HepG2 (cell line): ENCODE measurements at regions not wholly inside any gene's neighbourhood (a gene's known extent, or its start where the extent isn't known, plus 50 kb on each side); places are given as distances from the start of the nearest gene placed in this dataset.

Source experiments
- ATAC-seq: fragments of 200-7000 bp; cut with Tn5 transposase; 3 replicates; pipeline ENCODE4 v1.9.1; 2020; ENCODE audit warnings: mild to moderate bottlenecking, moderate library complexity
- BruUV-seq: library from RNA; stranded (reverse); fragments of 400-500 nt; replicated peaks from 2 replicates; lab custom pipeline; 2021; lab: Mats Ljungman, UMichigan
- CTCF ChIA-PET: fragments of 300-600 bp; formaldehyde crosslinking; extraction: SDS; loops from one replicate; lab custom pipeline; 2021; ENCODE audit warnings: low total read pairs, inconsistent platforms, low intra/inter-chr PET ratio; lab: Yijun Ruan, JAX
- POLR2A ChIA-PET: fragments of 350-600 bp; sonication (Branson Sonifier 250); formaldehyde crosslinking; loops from one replicate; lab custom pipeline; 2020; ENCODE audit warnings: antibody characterized with exemption, inconsistent platforms; lab: Yijun Ruan, JAX
- DNase-seq: peaks from one replicate; pipeline ENCODE4 v3.0.0-alpha.2; 2015; ENCODE audit warnings: low spot score
- FAIRE-seq: peaks from 3 replicates; lab custom pipeline; 2011; peaks lifted over from hg19 to GRCh38; lab: Jason Lieb, UNC
- H2AFZ ChIP-seq: one replicate; pipeline ENCODE4 v1.6.1; 2011; ENCODE audit warnings: low read length, inconsistent platforms
- H3K27ac ChIP-seq: fragments of 300-600 bp; 3 replicates; pipeline ENCODE4 v1.8.0; 2011; ENCODE audit warnings: mixed run types, mild to moderate bottlenecking, mixed read lengths, low read length, inconsistent platforms; ENCODE audit not compliant: insufficient read depth; ENCODE audit errors: extremely low read length
- H3K27me3 ChIP-seq, 2 experiments: fragments of 200-600 bp in 1 of 2; 2 replicates in 1 of 2; 3 replicates in 1 of 2; pipeline versions ENCODE4 v1.6.0 to v1.8.0; 2011; ENCODE audit warnings: low read length in 2 of 2, mild to moderate bottlenecking in 2 of 2, moderate library complexity in 2 of 2, inconsistent platforms in 1 of 2; ENCODE audit not compliant: insufficient read depth in 2 of 2, control insufficient read depth in 1 of 2
- H3K36me3 ChIP-seq, 2 experiments: fragments of 200-600 bp in 1 of 2; replicated peaks in 1 of 2; 2 replicates in 1 of 2; 3 replicates in 1 of 2; pipeline versions ENCODE4 v1.5.1 to v1.8.0; 2011; ENCODE audit warnings: low read length in 2 of 2, inconsistent platforms in 1 of 2; ENCODE audit not compliant: insufficient read depth in 2 of 2, control insufficient read depth in 1 of 2
- H3K4me1 ChIP-seq: 2 replicates; pipeline ENCODE4 v1.5.1; 2012; ENCODE audit warnings: low read length, inconsistent platforms; ENCODE audit not compliant: insufficient read depth
- H3K4me2 ChIP-seq: 2 replicates; pipeline ENCODE4 v1.6.0; 2011; ENCODE audit warnings: low read depth, low read length, inconsistent platforms
- H3K4me3 ChIP-seq, 3 experiments: fragments of 200-600 bp in 1 of 3; sonication (generic), shearing (Covaris generic) in 1 of 3; replicated peaks in 1 of 3; 2 replicates each; pipeline ENCODE4 v1.5.1; 2011 to 2016; ENCODE audit warnings: low read length in 3 of 3, inconsistent platforms in 2 of 3, low read depth in 2 of 3, mild to moderate bottlenecking in 2 of 3, control low read depth in 1 of 3, mixed read lengths in 1 of 3; ENCODE audit not compliant: insufficient read depth in 1 of 3
- H3K79me2 ChIP-seq: one replicate; pipeline ENCODE4 v1.6.1; 2011; ENCODE audit warnings: low read length, inconsistent platforms; ENCODE audit not compliant: insufficient read depth
- H3K9ac ChIP-seq: 2 replicates; pipeline ENCODE4 v1.6.0; 2011; ENCODE audit warnings: mild to moderate bottlenecking, low read depth, low read length, inconsistent platforms; ENCODE audit not compliant: insufficient read depth
- H3K9me3 ChIP-seq: 2 replicates; pipeline ENCODE4 v1.5.1; 2012; ENCODE audit warnings: mild to moderate bottlenecking, low read length
- H4K20me1 ChIP-seq: 2 replicates; pipeline ENCODE4 v1.6.0; 2011; ENCODE audit warnings: inconsistent platforms, mild to moderate bottlenecking, low read length, moderate library complexity; ENCODE audit not compliant: insufficient read depth
- BCLAF1 ChIP-seq: fragments of 450-650 bp; IDR thresholded peaks from 2 replicates; pipeline ENCODE4 v1.6.1; 2017; ENCODE audit warnings: mild to moderate bottlenecking
- DDIT3 ChIP-seq: sonication (generic); formaldehyde crosslinking; IDR thresholded peaks from 2 replicates; pipeline ENCODE4 v1.4.0; 2020; ENCODE audit warnings: mild to moderate bottlenecking, missing genetic modification reagents
- FOXA1 ChIP-seq, 2 experiments: fragments of 450-650 bp in 1 of 2; sonication (generic) in 1 of 2; formaldehyde crosslinking in 1 of 2; IDR thresholded peaks; 2 replicates each; pipeline versions ENCODE4 v1.4.0 to v1.6.1; 2016 to 2020; ENCODE audit warnings: missing genetic modification reagents in 1 of 2
- FOXJ3 ChIP-seq: sonication (generic); formaldehyde crosslinking; IDR thresholded peaks from 2 replicates; pipeline ENCODE4 v1.4.0; 2020; ENCODE audit warnings: missing genetic modification reagents, mild to moderate bottlenecking, borderline replicate concordance
- MAFK ChIP-seq, 2 experiments: IDR thresholded peaks in 1 of 2; conservative IDR thresholded peaks in 1 of 2; 2 replicates each; pipeline ENCODE4 v1.6.1; 2011; ENCODE audit warnings: improper control_type of control experiment in 2 of 2, low read length in 2 of 2
- NR1H2 ChIP-seq: sonication (generic); formaldehyde crosslinking; IDR thresholded peaks from 2 replicates; pipeline ENCODE4 v1.8.1; 2022; ENCODE audit warnings: low read depth, missing genetic modification reagents, borderline replicate concordance
- RARA ChIP-seq: IDR thresholded peaks from 2 replicates; pipeline ENCODE4 v1.6.1; 2016; ENCODE audit warnings: missing genetic modification reagents, missing compliant biosample characterization
- RFX1 ChIP-seq: fragments of 450-650 bp; IDR thresholded peaks from 2 replicates; pipeline ENCODE4 v1.6.1; 2017
- SIN3A ChIP-seq: IDR thresholded peaks from 2 replicates; pipeline ENCODE4 v1.6.1; 2011; ENCODE audit warnings: low read depth, mild to moderate bottlenecking, control low read depth, low read length, borderline replicate concordance
- SP2 ChIP-seq: sonication (generic); formaldehyde crosslinking; IDR thresholded peaks from 2 replicates; pipeline ENCODE4 v1.5.1; 2020; ENCODE audit warnings: mild to moderate bottlenecking, missing genetic modification reagents
- YEATS2 ChIP-seq: sonication (generic); formaldehyde crosslinking; IDR thresholded peaks from 2 replicates; pipeline ENCODE4 v1.4.0; 2020; ENCODE audit warnings: missing genetic modification reagents, borderline replicate concordance
- ZNF18 ChIP-seq: sonication (generic); formaldehyde crosslinking; IDR thresholded peaks from 2 replicates; pipeline ENCODE4 v1.8.0; 2022; ENCODE audit warnings: mild to moderate bottlenecking, missing genetic modification reagents; ENCODE audit not compliant: insufficient replicate concordance
- ZNF224 ChIP-seq: sonication (generic); formaldehyde crosslinking; IDR thresholded peaks from 2 replicates; pipeline ENCODE4 v1.5.0; 2020; ENCODE audit warnings: mild to moderate bottlenecking, missing genetic modification reagents
- ZNF644 ChIP-seq: IDR thresholded peaks from 2 replicates; pipeline ENCODE4 v1.6.1; 2016; ENCODE audit warnings: low read depth
- ZNF790 ChIP-seq: sonication (generic); formaldehyde crosslinking; IDR thresholded peaks from 2 replicates; pipeline ENCODE4 v1.8.0; 2022; ENCODE audit warnings: missing genetic modification reagents, mild to moderate bottlenecking, borderline replicate concordance
- WGBS: methylation state at CpG from one replicate; pipeline ENCODE4 v1.1.6; 2017; ENCODE audit warnings: low lambda C conversion rate; 5-methylcytosine and 5-hydroxymethylcytosine counted together
- in situ Hi-C: cut with HindIII; loops from 2 replicates; pipeline ENCODE4 v1.10.0; 2017; ENCODE audit warnings: low pct_unique_long_range_greater_than_20kb; ENCODE audit not compliant: extremely low pct_ligation_motif_present
- intact Hi-C: fragments of 100-400 bp; cut with micrococcal nuclease; formaldehyde crosslinking; loops from one replicate; pipeline ENCODE4 v1.10.0; 2022; ENCODE audit not compliant: unreplicated experiment

- no peak overlapping the region for H2AFZ ChIP-seq
- ATAC-seq: no peak
- H3K4me2 ChIP-seq: no peak overlapping the region
- H4K20me1 ChIP-seq: no peaks in the 10 kb centered on the region
- intact Hi-C loops (no loop called here), in situ Hi-C loops (no loop called here)
- no peaks in the 10 kb centered on the region for H3K9me3 ChIP-seq
- no peak for DNase-seq
- no peaks in the 10 kb centered on the region for H3K27me3 ChIP-seq
- H3K27ac ChIP-seq: no peak overlapping the region
- ChIA-PET CTCF (no interaction called here), POLR2A (no interaction called here)
- no peak overlapping the region for H3K9ac ChIP-seq
- no TSS peak for BruUV-seq
- H3K79me2 ChIP-seq: no peaks in the 10 kb centered on the region
- FAIRE-seq: no peak
- no peaks in the 10 kb centered on the region for H3K36me3 ChIP-seq
- no peak overlapping the region for H3K4me3 ChIP-seq
- H3K4me1 ChIP-seq: no peaks in the 10 kb centered on the region
- no peak for TF ChIP-seq FOXJ3 (CRISPR knock-in tag)
- no peak for TF ChIP-seq RFX1
- TF ChIP-seq BCLAF1: no peak
- TF ChIP-seq ZNF224 (CRISPR knock-in tag): no peak
- WGBS: 0% methylated on average over 2 of the region's 2 CpGs
These were observed 787.9 kb upstream of the GALNTL6 start for GRCh38 chr4:171025343-171025742.

- no peak overlapping the region for H3K27ac ChIP-seq
- in situ Hi-C loops (no loop called here), intact Hi-C loops (no loop called here)
- H3K36me3 ChIP-seq: no peaks in the 10 kb centered on the region
- no peak overlapping the region for H3K4me2 ChIP-seq
- BruUV-seq: no TSS peak
- ATAC-seq (no peak), FAIRE-seq (no peak), DNase-seq (no peak)
- H3K79me2 ChIP-seq: no peaks in the 10 kb centered on the region
- H3K9ac ChIP-seq: no peak overlapping the region
- 0% methylated on average over 4 of the region's 4 CpGs for WGBS
- H3K4me1 ChIP-seq: no peaks in the 10 kb centered on the region
- no peak overlapping the region for H3K4me3 ChIP-seq
- H4K20me1 ChIP-seq: no peaks in the 10 kb centered on the region
- no peak overlapping the region for H2AFZ ChIP-seq
- no peaks in the 10 kb centered on the region for H3K27me3 ChIP-seq
- POLR2A ChIA-PET: no interaction called here
- H3K9me3 ChIP-seq: no peaks in the 10 kb centered on the region
- CTCF ChIA-PET: no interaction called here
- TF ChIP-seq DDIT3 (CRISPR knock-in tag) (no peak), ZNF790 (no peak), SIN3A (no peak), MAFK (conservative IDR thresholded peaks at IDR 0.05 in 1 of 2, IDR thresholded peaks at IDR 0.05 in 1 of 2; ENCODE audit: low read length in 2 of 2) (no peak), YEATS2 (no peak), RARA (CRISPR knock-in tag) (no peak), ZNF18 (CRISPR knock-in tag) (no peak), FOXA1 (IDR thresholded peaks at IDR 0.05) (no peak), FOXA1 (CRISPR knock-in tag; IDR thresholded peaks at IDR 0.05) (no peak), NR1H2 (CRISPR knock-in tag) (no peak), ZNF644 (CRISPR knock-in tag) (no peak), SP2 (no peak)
These were observed 788.4 kb upstream of the GALNTL6 start for GRCh38 chr4:171024720-171025303.
